CD14-positive monocyte (primary cell): ENCODE measurements at regions not wholly inside any gene's neighbourhood (a gene's known extent, or its start where the extent isn't known, plus 50 kb on each side); places are given as distances from the start of the nearest gene placed in this dataset.

ENCODE experiments used
- DNase-seq, 3 donors: peaks; one replicate each; pipeline ENCODE4 v3.0.0-alpha.2; 2011 to 2022
- H2AFZ ChIP-seq: 2 replicates; pipeline ENCODE4 v1.6.0; 2012; ENCODE audit warnings: mild to moderate bottlenecking, low read depth, low read length, inconsistent platforms; ENCODE audit not compliant: insufficient read depth, poor library complexity, severe bottlenecking
- H3K27ac ChIP-seq, 2 donors: 1 replicate in 1 of 2; 2 replicates in 1 of 2; pipeline ENCODE4 v1.5.1; 2012 to 2013; ENCODE audit warnings: low read length in 2 of 2, control low read depth in 1 of 2, inconsistent platforms in 1 of 2, low read depth in 1 of 2, mild to moderate bottlenecking in 1 of 2
- H3K27me3 ChIP-seq, 2 donors: one replicate each; pipeline versions ENCODE4 v1.6.0 to v1.6.1; 2011 to 2013; ENCODE audit warnings: low read length in 2 of 2; ENCODE audit not compliant: control insufficient read depth in 2 of 2, insufficient read depth in 2 of 2
- H3K36me3 ChIP-seq, 2 donors: replicated peaks in 1 of 2; 1 replicate in 1 of 2; 2 replicates in 1 of 2; pipeline versions ENCODE4 v1.5.1 to v1.6.1; 2012 to 2013; ENCODE audit warnings: low read length in 2 of 2, control low read depth in 1 of 2, inconsistent platforms in 1 of 2, mild to moderate bottlenecking in 1 of 2; ENCODE audit not compliant: insufficient read depth in 2 of 2, control insufficient read depth in 1 of 2
- H3K4me1 ChIP-seq, 2 donors: 1 replicate in 1 of 2; 2 replicates in 1 of 2; pipeline versions ENCODE4 v1.5.1 to v1.6.1; 2012 to 2013; ENCODE audit warnings: low read length in 2 of 2, control low read depth in 1 of 2, inconsistent platforms in 1 of 2, mild to moderate bottlenecking in 1 of 2, moderate library complexity in 1 of 2; ENCODE audit not compliant: insufficient read depth in 2 of 2, control insufficient read depth in 1 of 2
- H3K4me2 ChIP-seq: replicated peaks from 2 replicates; pipeline ENCODE3; 2012; ENCODE audit warnings: low read length, moderate library complexity, mild to moderate bottlenecking; ENCODE audit not compliant: poor library complexity, severe bottlenecking; ENCODE audit errors: extremely low read depth
- H3K4me3 ChIP-seq, 3 experiments: fragments of 200-600 bp in 1 of 3; sonication (generic) in 1 of 3; replicated peaks in 1 of 3; 1 replicate in 2 of 3; 2 replicates in 1 of 3; pipeline ENCODE4 v1.5.1; 2011 to 2013; ENCODE audit warnings: low read length in 3 of 3, mild to moderate bottlenecking in 3 of 3, control low read depth in 2 of 3, low read depth in 2 of 3, inconsistent platforms in 1 of 3, moderate library complexity in 1 of 3
- H3K79me2 ChIP-seq: 2 replicates; pipeline ENCODE4 v1.6.0; 2012; ENCODE audit warnings: mild to moderate bottlenecking, control low read depth, inconsistent platforms, low read length, moderate library complexity; ENCODE audit not compliant: insufficient read depth
- H3K9ac ChIP-seq: 2 replicates; pipeline ENCODE4 v1.6.0; 2017; ENCODE audit warnings: low read length, mild to moderate bottlenecking; ENCODE audit not compliant: insufficient read depth, poor library complexity, severe bottlenecking
- H3K9me3 ChIP-seq, 2 donors: replicated peaks in 1 of 2; 1 replicate in 1 of 2; 2 replicates in 1 of 2; pipeline versions ENCODE4 v1.5.1 to v1.6.1; 2012 to 2013; ENCODE audit warnings: low read length in 2 of 2, control low read depth in 1 of 2; ENCODE audit not compliant: control insufficient read depth in 1 of 2, insufficient read depth in 1 of 2
- H4K20me1 ChIP-seq: 2 replicates; pipeline ENCODE4 v1.6.0; 2012; ENCODE audit warnings: mild to moderate bottlenecking, low read length, control low read depth, moderate library complexity; ENCODE audit not compliant: insufficient read depth
- H3K27ac Mint-ChIP-seq, 7 donors: one replicate each; pipeline ENCODE4 v1.8.0; 2020; ENCODE audit warnings: mild to moderate bottlenecking in 7 of 7, mixed read lengths in 7 of 7, moderate library complexity in 6 of 7, inconsistent platforms in 2 of 7
- H3K27me3 Mint-ChIP-seq, 3 donors: one replicate each; pipeline ENCODE4 v1.8.0; 2021 to 2022; ENCODE audit warnings: low read depth in 3 of 3, mild to moderate bottlenecking in 3 of 3, mixed read lengths in 3 of 3, moderate library complexity in 3 of 3, inconsistent platforms in 1 of 3
- H3K36me3 Mint-ChIP-seq, 2 donors: one replicate each; pipeline ENCODE4 v1.8.0; 2020; ENCODE audit warnings: mixed read lengths in 2 of 2, inconsistent platforms in 1 of 2, mild to moderate bottlenecking in 1 of 2
- H3K4me1 Mint-ChIP-seq: one replicate; pipeline ENCODE4 v1.8.0; 2020; ENCODE audit warnings: mild to moderate bottlenecking, mixed read lengths
- H3K4me3 Mint-ChIP-seq, 2 donors: one replicate each; pipeline ENCODE4 v1.8.0; 2020; ENCODE audit warnings: mild to moderate bottlenecking in 2 of 2, mixed read lengths in 2 of 2, moderate library complexity in 1 of 2
- H3K9me3 Mint-ChIP-seq, 7 donors: one replicate each; pipeline ENCODE4 v1.8.0; 2020 to 2022; ENCODE audit warnings: mixed read lengths in 7 of 7, mild to moderate bottlenecking in 6 of 7, moderate library complexity in 6 of 7, inconsistent platforms in 2 of 7
- CTCF ChIP-seq: fragments of 200-600 bp; IDR thresholded peaks from one replicate; pipeline ENCODE4 v1.8.0; 2022; ENCODE audit warnings: antibody characterized with exemption, mild to moderate bottlenecking
- WGBS: methylation state at CpG from one replicate; pipeline ENCODE4 v1.1.5; 2013; ENCODE audit warnings: missing lambda C conversion rate; ENCODE audit not compliant: insufficient coverage; 5-methylcytosine and 5-hydroxymethylcytosine counted together
- intact Hi-C, 2 donors: fragments of 100-400 bp; cut with micrococcal nuclease; formaldehyde crosslinking; loops; one replicate each; pipeline versions ENCODE4 v1.15.0 to v1.15.1; 2023

- Histone ChIP-seq H3K9ac (no peak overlapping the region), H4K20me1 (no peaks in the 10 kb centered on the region), H3K27ac (no peak overlapping the region), H3K4me1 (no peaks in the 10 kb centered on the region), H3K9me3 (peaks cover 13 to 14% of the 10 kb centered on the region in 2 donors), H3K4me2 (no peak overlapping the region), H3K27me3 (no peaks in the 10 kb centered on the region), H3K36me3 (no peaks in the 10 kb centered on the region), H2AFZ (no peak overlapping the region), H3K4me3 (no peak overlapping the region), H3K79me2 (no peaks in the 10 kb centered on the region)
- Mint-ChIP-seq H3K27ac (no peak overlapping the region), H3K4me3 (no peak overlapping the region), H3K9me3 (peaks cover 0 to 13% (median 9%) of the 10 kb centered on the region in 7 donors), H3K4me1 (no peaks in the 10 kb centered on the region), H3K36me3 (no peaks in the 10 kb centered on the region), H3K27me3 (no peaks in the 10 kb centered on the region)
- no peak for DNase-seq
- no peak for TF ChIP-seq CTCF
- intact Hi-C loops = no loop called here
- WGBS = no CpG with 5 or more reads among the region's 1 CpG
Measured at GRCh38 chr4:58272311-58272710, 1162.1 kb upstream of the IGFBP7 start.

- H3K27ac ChIP-seq = no peak overlapping the region
- H4K20me1 ChIP-seq = no peaks in the 10 kb centered on the region
Measured at GRCh38 chr4:58265734-58266133, 1155.5 kb upstream of the IGFBP7 start.

More at GRCh38 chr4:58265734-58266133, 1155.5 kb upstream of the IGFBP7 start:
- no peak overlapping the region for H3K9ac ChIP-seq
- H3K4me3 ChIP-seq = no peak overlapping the region
- no peak for DNase-seq
- intact Hi-C loops = no loop called here
- Mint-ChIP-seq H3K27ac (no peak overlapping the region), H3K4me1 (no peaks in the 10 kb centered on the region), H3K9me3 (peaks cover 0 to 9% (median 6%) of the 10 kb centered on the region in 7 donors), H3K36me3 (no peaks in the 10 kb centered on the region), H3K27me3 (no peaks in the 10 kb centered on the region), H3K4me3 (no peak overlapping the region)
- H3K4me1 ChIP-seq = no peaks in the 10 kb centered on the region
- H3K36me3 ChIP-seq = no peaks in the 10 kb centered on the region
- no peaks in the 10 kb centered on the region for H3K27me3 ChIP-seq
- no CpG with 5 or more reads among the region's 2 CpGs for WGBS
- H3K79me2 ChIP-seq = no peaks in the 10 kb centered on the region
- TF ChIP-seq CTCF = no peak
- H2AFZ ChIP-seq = no peak overlapping the region
- H3K4me2 ChIP-seq = no peak overlapping the region
- peaks cover 10 to 11% of the 10 kb centered on the region in 2 donors for H3K9me3 ChIP-seq
